Activated CD8-positive, alpha-beta T cell treated with anti-CD3 and anti-CD28 coated beads for 36 hours (primary cell): ENCODE measurements at regions not wholly inside any gene's neighbourhood (a gene's known extent, or its start where the extent isn't known, plus 50 kb on each side); places are given as distances from the start of the nearest gene placed in this dataset.

Experiments used
- ATAC-seq: fragments of 200-7000 bp; cut with Tn5 transposase; one replicate; pipeline ENCODE4 v1.10.0; 2021; ENCODE audit warnings: mild to moderate bottlenecking, moderate library complexity
- CTCF ChIA-PET: fragments of 350-600 bp; sonication (Branson Sonifier 250); formaldehyde crosslinking; loops from one replicate; lab custom pipeline; 2021; ENCODE audit warnings: antibody characterized with exemption; lab: Charles Lee
- POLR2A ChIA-PET: fragments of 350-600 bp; sonication (Branson Sonifier 250); formaldehyde crosslinking; loops from one replicate; lab custom pipeline; 2021; ENCODE audit warnings: antibody characterized with exemption; lab: Charles Lee
- DNase-seq: peaks from one replicate; pipeline ENCODE4 v3.0.0-alpha.2; 2020
- H3K27ac Mint-ChIP-seq: one replicate; pipeline ENCODE4 v1.8.0; 2021; ENCODE audit warnings: mild to moderate bottlenecking, mixed read lengths
- H3K27me3 Mint-ChIP-seq: one replicate; pipeline ENCODE4 v1.8.0; 2021; ENCODE audit warnings: mixed read lengths
- H3K36me3 Mint-ChIP-seq: one replicate; pipeline ENCODE4 v1.8.0; 2021; ENCODE audit warnings: low read depth, mixed read lengths
- H3K4me1 Mint-ChIP-seq: one replicate; pipeline ENCODE4 v1.8.0; 2021; ENCODE audit warnings: low read depth, mixed read lengths
- H3K4me3 Mint-ChIP-seq: one replicate; pipeline ENCODE4 v1.8.0; 2021; ENCODE audit warnings: mild to moderate bottlenecking, moderate library complexity, mixed read lengths
- H3K9me3 Mint-ChIP-seq: one replicate; pipeline ENCODE4 v1.8.0; 2021; ENCODE audit warnings: mixed read lengths
- CTCF ChIP-seq: fragments of 200-600 bp; IDR thresholded peaks from one replicate; pipeline ENCODE4 v1.8.0; 2022; ENCODE audit warnings: antibody characterized with exemption, mild to moderate bottlenecking
- intact Hi-C: fragments of 100-400 bp; cut with micrococcal nuclease; formaldehyde crosslinking; loops from one replicate; pipeline ENCODE4 v1.10.0; 2022

DNA sequence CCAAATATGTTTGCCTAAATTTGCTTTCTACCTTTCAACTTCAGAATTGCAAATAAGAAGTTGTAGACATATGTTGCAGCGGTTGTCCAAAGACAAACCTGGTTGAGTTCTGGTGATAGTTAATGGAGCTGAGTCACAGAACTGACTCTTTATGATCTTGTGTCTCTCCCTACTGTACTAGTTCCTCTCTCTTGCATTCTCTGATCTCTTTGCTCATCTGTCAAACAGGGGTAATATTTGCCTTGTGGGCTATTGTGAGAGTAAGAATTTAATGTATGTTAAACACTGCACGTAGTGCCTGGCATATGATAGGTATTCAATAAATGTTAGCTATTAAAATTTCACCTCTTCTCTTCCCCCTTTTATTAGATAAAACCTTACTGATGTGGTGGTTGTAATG is 283.5 kb upstream of the RGS6 start:
- H3K27ac Mint-ChIP-seq, result no peak overlapping the region

GRCh38 chr14:71650187-71650755 is 282.0 kb upstream of the RGS6 start:
- ATAC-seq (no peak), DNase-seq (no peak)
- Mint-ChIP-seq H3K4me1 (no peaks in the 10 kb centered on the region), H3K9me3 (peaks cover 14% of the 10 kb centered on the region), H3K4me3 (no peak overlapping the region), H3K27me3 (no peaks in the 10 kb centered on the region), H3K36me3 (peaks cover 52% of the 10 kb centered on the region), H3K27ac (no peak overlapping the region)
- ChIA-PET CTCF (no interaction called here), POLR2A (no interaction called here)
- intact Hi-C loops, result no loop called here
- TF ChIP-seq CTCF, result no peak

More for the DNA sequence above, 283.5 kb upstream of the RGS6 start:
- intact Hi-C loops, result no loop called here
- peaks cover 45% of the 10 kb centered on the region for H3K36me3 Mint-ChIP-seq
- DNase-seq (no peak), ATAC-seq (no peak)
- POLR2A ChIA-PET, result interaction anchor here (0.6 to 1.3 kb wide), 2 partner anchors 12 to 132 kb away, joined by 3 read pairs; no protein-coding TSS in a partner anchor
- CTCF ChIA-PET, result no interaction called here
- H3K9me3 Mint-ChIP-seq, result peaks cover 14% of the 10 kb centered on the region
- no peak for TF ChIP-seq CTCF
- H3K27me3 Mint-ChIP-seq, result no peaks in the 10 kb centered on the region
- no peaks in the 10 kb centered on the region for H3K4me1 Mint-ChIP-seq
- no peak overlapping the region for H3K4me3 Mint-ChIP-seq

DNA sequence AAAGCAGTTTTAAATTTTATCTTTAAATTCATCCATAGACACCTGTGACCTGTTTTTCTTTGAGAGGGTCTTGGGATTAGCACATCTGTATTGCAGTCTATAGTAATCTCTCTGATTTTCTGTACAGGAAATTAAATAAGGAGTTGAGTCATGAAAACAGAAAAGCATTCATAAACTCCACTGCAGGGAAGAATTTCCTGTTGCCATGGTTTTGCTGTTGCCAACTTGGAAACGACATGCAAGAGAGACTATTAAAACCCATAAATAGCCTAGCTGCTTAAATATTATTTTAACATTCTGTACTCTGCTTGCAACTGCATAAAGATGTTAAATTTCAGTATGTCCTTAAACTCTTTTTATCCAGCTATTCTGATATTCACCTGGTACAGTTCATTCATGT is 281.0 kb upstream of the RGS6 start:
- peaks cover 50% of the 10 kb centered on the region for H3K36me3 Mint-ChIP-seq
- no peaks in the 10 kb centered on the region for H3K4me1 Mint-ChIP-seq
- ATAC-seq (no peak), DNase-seq (no peak)
- no peak overlapping the region for H3K4me3 Mint-ChIP-seq
- TF ChIP-seq CTCF, result no peak
- H3K27me3 Mint-ChIP-seq, result no peaks in the 10 kb centered on the region
- ChIA-PET POLR2A (no interaction called here), CTCF (no interaction called here)
- peaks cover 14% of the 10 kb centered on the region for H3K9me3 Mint-ChIP-seq
- no peak overlapping the region for H3K27ac Mint-ChIP-seq
- intact Hi-C loops, result no loop called here

- Mint-ChIP-seq H3K36me3 (peaks cover 50% of the 10 kb centered on the region), H3K27me3 (no peaks in the 10 kb centered on the region), H3K27ac (no peak overlapping the region), H3K4me1 (no peaks in the 10 kb centered on the region), H3K9me3 (peaks cover 14% of the 10 kb centered on the region), H3K4me3 (no peak overlapping the region)
- POLR2A ChIA-PET, result no interaction called here
- no peak for DNase-seq
- TF ChIP-seq CTCF, result no peak
- no peak for ATAC-seq
- CTCF ChIA-PET, result no interaction called here
- intact Hi-C loops, result no loop called here
Measured at GRCh38 chr14:71652368-71652767, 279.9 kb upstream of the RGS6 start.

DNA sequence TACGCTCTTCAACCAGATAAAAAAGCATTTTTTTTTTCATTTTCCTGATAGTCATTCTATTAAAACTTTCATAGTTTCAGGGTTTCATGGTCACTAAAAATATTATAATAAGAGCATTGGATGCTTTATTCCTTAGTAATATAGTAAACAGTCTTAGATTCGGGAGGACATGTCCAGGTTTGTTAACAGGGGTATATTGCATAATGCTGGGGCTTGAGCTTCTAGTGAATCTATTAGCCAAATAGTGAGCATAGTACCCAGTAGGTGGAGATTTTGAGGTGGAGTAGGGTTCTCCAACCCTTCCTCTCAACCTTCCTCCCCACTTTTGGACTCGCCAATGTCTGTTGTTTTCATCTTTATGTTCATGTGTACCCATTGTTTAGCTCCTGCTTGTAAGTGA is 277.4 kb upstream of the RGS6 start:
- DNase-seq (no peak), ATAC-seq (no peak)
- Mint-ChIP-seq H3K36me3 (peaks cover 44% of the 10 kb centered on the region), H3K4me3 (no peak overlapping the region), H3K27me3 (no peaks in the 10 kb centered on the region), H3K4me1 (peaks cover 12% of the 10 kb centered on the region), H3K9me3 (peaks cover 14% of the 10 kb centered on the region), H3K27ac (no peak overlapping the region)
- intact Hi-C loops, result no loop called here
- ChIA-PET POLR2A (no interaction called here), CTCF (interaction anchor here (0.8 to 1.0 kb wide), 2 partner anchors 21 to 552 kb away, joined by 3 read pairs; no protein-coding TSS in a partner anchor)
- TF ChIP-seq CTCF, result no peak
